GM18870 (cell line): ENCODE measurements at regions not wholly inside any gene's neighbourhood (a gene's known extent, or its start where the extent isn't known, plus 50 kb on each side); places are given as distances from the start of the nearest gene placed in this dataset.

Experiments
- ATAC-seq: cut with Tn5 transposase; IDR thresholded peaks from one replicate; pipeline ENCODE4 v1.9.1; 2021; ENCODE audit warnings: moderate library complexity; ENCODE audit not compliant: unreplicated experiment

DNA sequence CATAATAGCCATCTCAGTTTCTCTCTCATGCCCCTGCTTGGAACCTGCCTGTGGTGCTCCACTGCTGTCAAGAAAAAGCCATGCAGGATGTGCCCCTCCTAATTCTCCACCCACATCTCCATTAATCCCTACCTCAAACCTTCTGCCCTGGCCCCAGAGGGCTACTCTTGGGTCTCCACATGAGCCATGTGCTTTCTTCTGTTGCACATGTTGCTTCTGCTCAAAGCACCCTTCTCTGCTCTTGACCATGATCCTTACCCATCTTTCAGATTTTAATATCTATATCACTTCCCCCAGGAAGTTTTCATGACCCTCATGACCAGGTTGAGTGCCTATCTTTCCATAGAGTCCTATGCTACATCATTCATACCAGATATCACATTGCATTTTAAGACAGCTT lies 514.2 kb downstream of the RPS24 start:
- no peak for ATAC-seq

DNA sequence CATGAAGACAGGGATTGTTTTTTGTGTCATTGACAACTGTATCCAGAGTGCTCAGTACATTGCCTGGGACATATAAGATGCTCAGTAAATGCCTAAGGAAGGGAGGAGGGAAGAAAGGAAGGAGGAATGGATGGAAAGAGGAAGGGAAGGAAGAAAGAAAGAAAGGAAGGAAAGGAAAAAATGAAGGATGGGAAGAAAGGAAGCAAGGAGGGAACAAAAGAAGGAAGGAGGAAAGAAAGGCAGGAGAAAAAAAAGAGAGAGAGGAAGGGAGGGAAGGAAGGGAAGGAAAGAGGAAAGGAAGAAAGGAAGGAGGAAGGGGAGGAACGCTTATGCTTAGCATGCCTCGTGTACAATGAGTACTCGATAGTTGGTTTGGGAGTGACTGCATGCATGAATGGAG lies 514.7 kb downstream of the RPS24 start:
- ATAC-seq: no peak

DNA sequence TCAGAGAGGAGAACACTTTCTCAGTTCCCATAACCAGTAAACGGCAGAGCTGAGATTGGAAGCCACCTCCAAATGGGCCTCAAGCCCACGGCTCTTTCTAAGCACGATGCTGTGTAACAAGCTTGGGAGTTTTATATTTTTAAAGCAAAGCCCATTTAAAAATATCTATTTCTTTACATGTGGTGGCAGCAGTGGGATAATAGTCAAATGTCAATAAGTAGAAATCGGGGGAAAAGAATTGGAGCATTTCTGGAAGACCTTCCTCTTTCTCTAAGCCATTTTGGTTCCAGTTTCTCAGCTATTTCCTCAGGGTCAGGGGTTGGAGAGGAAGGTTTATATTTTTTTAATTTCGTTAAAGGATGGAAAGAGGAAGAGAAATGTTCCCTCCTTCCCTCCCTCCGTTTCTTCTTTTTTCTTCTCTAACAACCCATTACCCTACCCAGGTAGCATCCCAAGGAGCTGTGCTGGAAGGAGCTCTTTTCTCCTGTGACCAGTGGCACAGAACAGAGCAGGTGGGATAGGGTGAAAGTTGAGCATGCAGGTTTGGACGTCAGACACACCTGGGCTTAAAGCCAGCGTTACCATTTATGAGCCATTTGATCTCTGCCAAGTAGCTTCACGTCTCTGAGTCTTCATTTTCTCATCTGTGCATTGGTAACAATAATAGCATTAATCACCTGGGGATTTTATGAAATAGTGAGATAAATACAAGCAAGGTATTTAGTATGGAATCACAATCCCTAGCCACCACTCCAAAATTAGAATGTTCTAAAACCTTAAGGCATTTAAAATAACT lies 515.7 kb downstream of the RPS24 start:
- no peak for ATAC-seq

DNA sequence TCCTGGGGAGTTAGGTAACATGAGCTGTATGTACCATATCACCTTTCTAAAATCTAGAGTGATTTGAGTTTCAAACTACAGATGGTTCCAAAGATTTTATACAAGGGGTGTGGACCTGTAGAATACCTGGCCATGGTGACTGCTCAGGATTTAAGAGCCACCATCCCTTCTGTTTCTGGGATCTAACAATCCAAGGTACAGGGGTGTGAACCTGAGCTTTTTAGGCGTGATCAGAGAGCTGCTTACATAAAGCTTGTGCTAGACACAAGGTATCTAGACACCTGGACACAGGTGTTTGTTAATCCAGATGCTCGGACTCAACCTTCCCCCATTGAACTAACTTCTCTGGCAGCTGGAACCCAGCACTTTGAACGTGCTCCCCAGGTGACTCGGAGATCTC lies 516.4 kb downstream of the RPS24 start:
- no peak for ATAC-seq

DNA sequence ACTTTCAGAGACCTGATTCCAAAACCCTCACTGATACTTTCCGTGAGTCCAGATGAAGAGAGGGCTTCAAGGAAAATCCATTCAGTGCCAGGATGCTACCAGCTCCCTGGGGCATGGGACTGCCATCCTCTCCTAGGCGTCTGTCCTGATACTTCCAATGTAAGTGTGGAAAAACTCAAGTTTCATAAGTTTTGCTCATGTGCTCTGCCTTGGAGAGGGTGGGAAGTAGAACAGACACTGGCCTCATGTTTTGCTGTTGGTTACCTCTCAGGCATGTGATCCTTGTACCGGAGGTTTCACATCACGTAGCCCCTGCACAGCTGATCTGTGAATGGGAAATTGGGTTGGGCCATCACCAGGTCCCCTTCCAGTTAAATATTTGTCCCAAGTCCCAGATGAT lies 517.1 kb downstream of the RPS24 start:
- ATAC-seq: no peak

DNA sequence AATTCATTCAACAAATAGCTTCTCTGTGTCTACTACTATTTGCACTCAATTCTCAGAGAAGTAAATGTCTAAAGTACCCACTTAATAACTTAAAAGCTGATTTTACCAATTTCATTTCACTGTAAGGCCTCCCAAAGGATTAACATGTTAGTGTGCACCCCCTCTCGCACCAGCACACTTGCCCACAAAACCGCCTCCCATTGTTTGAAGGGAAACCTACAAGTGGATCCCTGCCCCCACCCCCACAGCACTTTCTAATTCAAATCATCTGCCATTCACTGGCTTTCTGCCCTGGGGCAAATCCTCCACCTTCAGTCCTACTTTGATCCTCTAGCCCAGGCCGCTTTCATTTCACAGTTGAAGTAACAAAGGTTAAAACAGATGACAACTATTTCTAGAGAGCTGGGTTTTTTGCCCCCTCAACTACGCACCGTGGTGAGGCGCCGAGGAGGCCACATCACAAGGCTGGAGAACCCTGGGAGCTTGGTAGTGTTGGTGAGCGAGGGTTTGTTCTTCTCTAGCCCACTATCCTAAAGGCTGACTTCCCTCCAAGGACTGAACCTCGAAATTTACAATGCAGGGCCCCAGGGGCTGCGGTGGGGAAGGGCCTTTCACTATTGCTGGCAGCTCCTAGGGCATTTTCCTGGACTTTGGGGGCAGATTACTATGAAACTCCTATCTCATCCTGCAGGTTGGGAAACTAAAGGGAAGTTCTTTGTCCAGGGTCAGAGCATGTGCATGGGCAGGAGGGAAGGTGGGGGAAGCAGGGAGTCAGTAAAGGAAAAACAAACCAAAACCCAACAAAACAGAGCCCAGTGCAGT lies 517.4 kb upstream of the ZMIZ1 start:
- no peak for ATAC-seq

DNA sequence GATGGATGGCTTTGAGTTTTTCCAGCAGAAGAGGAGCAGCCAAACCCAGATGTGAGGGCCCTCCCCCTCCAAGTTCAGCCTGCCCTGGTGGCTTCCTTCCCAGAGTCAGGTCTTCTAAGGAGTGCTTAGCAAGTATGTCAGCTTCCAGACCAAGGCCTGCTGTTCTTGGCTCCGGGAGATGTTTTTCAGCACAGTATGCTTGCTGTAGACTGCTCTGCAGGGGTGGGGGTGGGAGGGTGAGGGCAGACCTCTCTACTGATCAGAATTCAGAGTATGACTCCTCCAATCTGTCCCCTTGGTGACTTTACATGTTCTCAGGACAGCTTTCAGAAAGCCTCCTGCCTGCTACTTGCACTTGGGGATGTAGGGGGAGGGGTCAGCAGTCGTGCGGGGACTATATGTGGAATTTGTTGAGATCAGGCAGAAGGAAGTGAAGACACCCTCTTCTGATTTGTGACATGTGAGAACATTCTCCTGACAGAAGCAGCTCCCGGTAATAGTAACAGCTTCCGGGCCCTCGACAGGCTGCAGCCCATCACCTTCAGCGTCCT lies 516.4 kb upstream of the ZMIZ1 start:
- no peak for ATAC-seq

DNA sequence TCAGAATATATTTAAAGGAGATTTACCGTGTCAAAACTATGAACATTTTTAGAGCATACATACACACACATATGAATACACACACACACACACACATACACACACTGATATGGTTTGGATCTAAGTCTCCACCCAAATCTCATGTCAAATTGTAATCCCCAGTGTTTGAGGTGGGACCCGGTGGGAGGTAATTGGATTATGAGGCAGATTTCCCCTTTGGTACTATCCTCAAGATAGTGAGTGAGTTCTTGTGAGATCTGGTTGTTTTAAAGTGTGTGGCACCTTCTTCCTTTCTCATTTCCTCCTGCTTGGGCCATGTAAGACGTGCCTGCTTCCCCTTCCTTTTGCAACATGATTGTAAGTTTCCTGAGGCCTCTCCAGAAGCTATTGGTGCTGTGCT lies 515.0 kb upstream of the ZMIZ1 start:
- no peak for ATAC-seq

DNA sequence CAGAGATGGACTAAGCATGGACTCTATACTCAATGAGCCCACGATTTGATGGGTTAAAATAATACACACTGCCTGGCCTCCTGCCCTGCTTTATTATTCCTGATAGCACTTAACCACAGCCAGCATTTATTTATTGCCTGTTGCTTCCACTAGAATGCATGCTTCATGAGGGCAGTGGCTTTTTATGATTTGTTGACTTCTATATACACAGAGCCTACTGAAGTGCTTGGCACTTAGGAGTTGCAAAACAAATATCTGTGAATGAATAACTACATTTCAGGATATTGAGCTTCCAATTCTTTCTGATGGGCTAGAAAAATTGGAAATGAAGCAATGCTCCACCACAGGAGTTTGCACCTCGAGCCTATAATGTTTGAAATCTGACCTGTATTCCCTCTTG lies 513.6 kb upstream of the ZMIZ1 start:
- no peak for ATAC-seq

DNA sequence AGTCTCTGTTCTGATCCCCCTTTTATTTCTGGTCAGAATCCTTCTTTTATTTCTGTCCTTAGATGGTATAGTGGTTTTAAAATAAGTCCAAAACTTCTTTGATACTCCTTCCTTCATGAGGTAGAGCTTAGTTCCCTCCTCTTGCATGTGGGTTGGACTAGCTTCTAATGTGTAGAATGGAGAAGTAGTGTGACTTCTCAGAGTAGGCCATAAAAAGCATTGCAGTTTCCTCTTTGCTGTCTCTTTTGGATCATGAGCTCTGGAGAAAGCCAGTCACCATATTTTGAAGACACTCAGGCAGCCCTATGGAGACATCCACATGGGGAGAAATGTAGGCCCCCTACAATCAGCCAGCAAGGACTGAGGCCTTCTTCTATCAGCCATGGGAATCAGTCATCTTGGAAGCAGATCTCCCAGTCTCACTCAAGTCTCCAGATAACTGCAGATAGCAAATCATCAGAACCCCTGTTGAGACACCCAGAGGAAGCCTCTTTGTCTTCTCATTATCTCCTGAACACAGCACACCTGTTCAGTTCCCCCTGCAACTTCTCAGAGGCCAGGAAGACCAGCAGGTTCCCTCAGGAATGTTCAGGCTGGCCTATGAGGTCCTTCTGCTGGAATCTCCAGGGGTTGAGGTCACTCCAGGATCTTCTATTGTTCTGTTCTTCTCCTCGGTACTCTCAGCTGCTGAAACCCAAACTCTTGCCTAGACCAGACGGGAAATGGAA lies 511.9 kb upstream of the ZMIZ1 start:
- ATAC-seq: no peak

DNA sequence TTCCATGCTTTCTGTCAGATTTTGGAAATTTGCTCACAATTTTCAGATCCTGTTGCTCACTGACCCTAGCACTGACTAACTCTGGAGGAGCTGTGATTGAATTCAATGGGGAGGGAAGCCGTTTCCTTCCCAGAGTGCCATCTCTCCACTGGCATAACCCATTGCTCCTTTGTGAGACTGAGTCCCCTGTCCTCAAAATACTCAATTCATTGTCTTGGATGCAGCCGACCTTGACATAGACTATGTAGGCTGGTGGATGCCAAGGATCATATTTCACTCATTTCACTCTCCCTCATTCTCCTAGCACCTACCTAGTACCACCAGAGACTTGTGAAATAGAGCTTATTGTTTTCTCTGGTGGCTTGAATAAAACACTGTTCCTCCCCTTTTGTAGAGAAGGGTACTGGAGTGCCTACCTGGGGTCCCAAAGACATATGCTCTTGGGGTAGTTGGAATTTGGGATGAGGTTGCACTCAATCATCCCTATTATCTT lies 511.3 kb upstream of the ZMIZ1 start:
- ATAC-seq: no peak

DNA sequence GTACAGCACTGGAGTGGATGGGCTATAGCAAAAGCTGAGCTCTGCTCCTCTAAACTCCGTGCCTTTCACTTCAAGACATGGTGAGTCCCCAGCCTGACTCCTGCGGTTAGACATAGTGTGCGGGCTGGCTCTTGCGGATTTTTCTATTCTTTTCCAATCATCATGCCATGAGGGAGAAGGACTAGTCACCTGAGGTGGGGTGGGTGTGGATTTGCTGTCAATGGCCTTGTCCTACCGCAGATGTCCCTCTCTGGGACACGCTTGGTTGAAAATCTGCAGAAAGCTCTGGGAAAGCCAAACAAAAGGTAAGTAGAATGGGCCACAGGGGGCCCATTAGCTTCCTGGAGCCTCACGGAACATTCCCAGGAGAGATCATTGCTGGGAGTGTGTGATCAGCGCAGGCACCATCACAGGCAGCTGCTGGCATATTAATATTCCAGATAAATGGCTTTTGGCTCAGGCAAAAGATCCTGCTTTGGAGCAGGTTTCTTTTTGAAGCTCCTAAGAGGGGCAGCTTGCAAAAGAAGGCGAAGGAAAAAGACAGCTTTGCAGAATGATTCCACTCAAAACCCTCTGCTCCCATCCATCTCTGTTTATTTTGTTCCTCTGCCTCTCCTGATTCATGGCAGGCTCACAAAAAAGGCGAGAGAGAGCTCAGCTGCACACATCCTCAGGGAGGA lies 509.0 kb upstream of the ZMIZ1 start:
- no peak for ATAC-seq

DNA sequence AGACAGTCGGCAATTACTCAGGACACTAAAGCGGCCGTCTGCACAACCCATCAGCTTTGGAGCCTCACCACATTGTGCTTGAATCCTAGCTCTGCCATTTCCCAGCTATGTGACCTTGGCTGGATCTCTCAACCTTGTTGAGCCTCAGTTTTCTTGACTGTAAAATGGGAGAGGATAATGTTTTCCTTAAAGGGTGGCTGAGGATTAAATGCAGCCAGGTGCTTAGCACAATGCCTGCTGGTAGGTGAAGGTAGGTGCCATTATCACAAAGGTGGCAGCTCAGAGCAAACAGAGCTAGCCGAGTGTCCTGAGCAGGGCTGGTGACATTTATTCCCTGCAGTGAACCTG lies 508.5 kb upstream of the ZMIZ1 start:
- no peak for ATAC-seq

DNA sequence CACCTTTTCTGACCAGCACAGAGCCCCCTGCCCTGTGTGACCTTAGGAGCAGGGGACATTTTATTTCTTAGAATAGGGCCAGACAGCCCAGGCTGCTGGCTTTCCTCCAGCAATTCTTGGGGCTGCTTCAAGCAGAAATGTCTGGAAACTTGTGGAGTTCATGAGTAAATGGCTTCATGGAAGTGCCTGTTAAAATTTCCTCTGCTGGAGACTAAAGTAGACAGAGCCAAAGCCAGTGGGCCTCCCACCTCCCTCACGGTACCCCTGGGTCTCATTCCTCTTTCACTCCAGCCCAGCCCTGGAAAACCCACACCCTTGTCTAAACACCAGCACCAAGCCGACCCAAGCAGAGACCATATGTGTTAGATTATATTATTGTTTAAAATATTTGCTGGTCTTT lies 505.5 kb upstream of the ZMIZ1 start:
- no peak for ATAC-seq

DNA sequence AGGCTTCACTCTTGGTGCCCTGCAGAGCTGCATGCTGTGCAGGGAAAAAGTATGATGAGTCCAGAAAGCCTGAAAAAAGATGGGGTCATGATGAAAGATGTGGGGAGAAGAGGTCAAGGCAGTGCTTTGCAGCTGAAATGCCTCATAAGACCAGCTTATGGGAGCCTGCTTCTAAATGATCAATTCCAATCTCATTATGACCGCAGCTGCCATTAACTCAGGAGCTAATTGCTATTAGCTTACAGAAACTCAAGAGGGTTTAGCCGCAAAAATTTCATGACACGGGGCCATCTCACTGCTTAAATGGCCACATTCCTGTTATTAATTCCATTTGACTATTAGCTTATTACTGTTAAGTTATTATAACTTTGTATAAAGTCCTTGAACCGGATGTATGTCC lies 502.9 kb upstream of the ZMIZ1 start:
- no peak for ATAC-seq

DNA sequence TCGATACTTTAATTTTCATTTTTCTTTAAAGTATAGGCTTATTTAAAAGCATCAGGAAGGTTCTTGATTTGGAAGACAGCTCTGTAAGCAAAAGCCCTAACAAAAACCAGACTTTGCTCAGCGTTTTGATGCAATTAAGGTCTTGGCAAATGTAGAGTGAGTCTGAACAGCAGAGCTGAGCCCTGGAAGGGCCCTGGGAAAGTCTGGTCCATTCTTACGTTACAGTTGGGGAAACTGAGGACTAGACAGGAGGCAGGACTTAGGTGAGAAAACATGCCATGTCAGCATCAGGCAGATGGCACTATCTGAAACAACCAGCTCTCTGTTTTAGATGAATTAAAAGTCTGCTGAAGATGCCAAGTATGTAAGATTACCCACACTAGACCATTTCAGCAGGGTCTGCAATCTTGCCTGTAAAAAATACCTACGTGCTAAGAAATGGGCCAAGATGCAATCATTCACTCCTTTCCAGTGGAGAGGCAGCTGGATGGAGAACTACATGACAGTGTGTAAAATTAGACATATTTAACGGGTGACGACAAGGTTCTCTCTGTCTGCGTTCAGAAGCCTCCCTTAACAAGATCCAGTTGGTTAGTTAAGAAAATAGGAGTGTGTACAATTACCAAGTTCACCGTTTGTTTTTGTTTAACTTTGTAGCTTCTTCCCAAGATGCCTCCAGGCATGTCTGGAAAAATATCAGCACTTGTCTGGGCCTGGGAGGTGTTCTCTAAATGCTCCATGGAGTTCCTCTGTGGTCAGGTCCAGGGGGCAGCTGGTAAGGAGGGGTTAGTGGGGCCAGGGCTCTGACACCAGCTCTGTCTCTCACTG lies 502.3 kb upstream of the ZMIZ1 start:
- ATAC-seq: no peak

DNA sequence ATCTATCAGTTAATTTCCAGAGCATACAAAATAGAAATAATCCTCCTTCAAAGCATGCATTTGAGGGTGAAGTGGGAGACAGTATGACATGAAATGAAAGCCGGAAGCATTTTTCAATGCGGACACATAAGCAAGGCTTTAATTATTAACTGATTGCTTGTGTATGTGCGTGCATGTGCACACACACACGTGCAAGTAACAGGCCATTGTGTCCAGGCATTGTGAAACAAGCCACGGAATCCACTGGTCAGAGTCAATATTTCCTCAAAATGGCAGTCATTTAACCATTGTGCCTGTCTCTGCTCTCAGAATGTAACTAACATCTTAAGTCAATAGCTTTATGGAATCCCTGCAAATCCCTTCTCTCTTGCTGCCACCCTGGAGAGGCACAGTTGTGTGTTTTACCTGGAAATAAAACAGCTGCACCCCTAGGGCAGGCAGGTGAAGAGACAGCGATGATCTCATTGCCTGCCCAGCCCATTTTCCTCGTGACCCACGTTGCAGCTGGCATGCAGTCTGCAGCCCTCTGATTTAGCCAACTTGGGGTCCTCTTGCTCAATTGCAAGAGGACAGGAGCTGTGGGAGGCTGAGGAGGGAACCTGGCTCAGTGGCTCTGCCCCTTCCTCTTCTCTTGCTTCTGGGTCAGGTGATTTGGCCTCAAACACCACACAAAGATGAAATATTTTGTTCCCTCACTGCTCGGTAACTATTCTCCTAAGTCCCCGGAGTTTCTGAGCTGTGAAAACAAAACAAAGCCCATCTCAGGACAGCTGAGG lies 500.9 kb upstream of the ZMIZ1 start:
- ATAC-seq: no peak

DNA sequence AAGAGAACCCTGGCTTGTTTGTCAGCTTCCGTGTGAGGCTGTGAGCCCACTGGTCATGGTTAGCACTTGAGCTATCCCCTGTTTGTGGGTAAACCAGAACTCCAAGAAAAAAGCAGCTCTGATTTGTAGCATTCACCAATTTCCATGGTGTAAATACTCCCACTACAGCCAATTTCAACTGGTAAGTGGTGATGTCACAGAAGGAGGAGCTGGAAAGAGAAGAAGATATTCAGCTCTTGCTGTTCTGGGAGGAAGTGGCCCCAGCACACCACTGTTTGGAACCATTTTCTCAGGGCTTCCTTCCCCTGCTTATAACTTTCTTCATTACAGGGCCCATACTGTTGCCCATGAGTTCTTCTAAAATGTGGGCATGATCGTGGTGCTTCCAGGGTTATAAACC lies 500.1 kb upstream of the ZMIZ1 start:
- no peak for ATAC-seq

DNA sequence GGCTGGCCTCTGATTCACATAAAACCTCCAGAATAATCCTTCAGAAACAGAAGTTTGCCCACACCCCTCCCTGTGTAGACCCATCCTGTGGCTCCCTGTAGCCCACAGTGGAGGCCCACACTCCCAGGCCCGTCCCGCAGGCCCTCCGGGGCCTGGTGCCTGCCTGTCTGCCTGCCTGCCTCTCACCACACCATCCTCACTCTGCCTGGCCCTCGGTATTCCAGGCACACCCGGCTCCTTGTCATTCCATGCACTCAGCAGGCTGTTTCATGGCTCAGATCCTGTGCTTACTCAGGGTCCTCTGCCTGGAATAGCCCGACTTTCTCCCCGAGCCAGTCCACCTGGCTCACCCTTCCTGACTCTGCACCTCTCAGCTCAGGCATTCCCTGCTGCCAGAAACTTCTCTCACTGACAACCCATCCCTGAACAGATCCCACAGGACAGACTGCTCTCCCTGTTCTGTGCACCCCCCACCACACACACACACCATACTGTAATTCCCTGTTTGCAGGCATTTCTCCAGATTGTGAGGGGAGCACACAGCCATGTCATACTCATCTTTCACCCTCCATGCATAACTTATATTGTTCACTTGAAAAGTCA lies 498.0 kb upstream of the ZMIZ1 start:
- no peak for ATAC-seq
